GM23248 (cell line): ENCODE measurements at regions not wholly inside any gene's neighbourhood (a gene's known extent, or its start where the extent isn't known, plus 50 kb on each side); places are given as distances from the start of the nearest gene placed in this dataset.

Experiments
- DNase-seq: peaks from one replicate; pipeline ENCODE4 v3.0.0-alpha.2; 2015
- H2AFZ ChIP-seq: fragments of 200-600 bp; sonication (generic); 2 replicates; pipeline ENCODE4 v1.6.1; 2016; ENCODE audit warnings: antibody characterized with exemption
- H3F3A ChIP-seq: fragments of 200-600 bp; sonication (generic); 2 replicates; pipeline ENCODE4 v1.6.1; 2016; ENCODE audit warnings: mild to moderate bottlenecking, antibody characterized with exemption, mixed run types; ENCODE audit not compliant: insufficient read depth
- H3K27ac ChIP-seq: fragments of 200-600 bp; sonication (generic); 2 replicates; pipeline ENCODE4 v1.5.1; 2016; ENCODE audit warnings: mild to moderate bottlenecking
- H3K27me3 ChIP-seq: fragments of 200-600 bp; sonication (generic); replicated peaks from 2 replicates; pipeline ENCODE4 v1.6.1; 2016; ENCODE audit warnings: mild to moderate bottlenecking; ENCODE audit not compliant: insufficient read depth
- H3K36me3 ChIP-seq: fragments of 200-600 bp; sonication (generic); 2 replicates; pipeline ENCODE4 v1.6.1; 2016; ENCODE audit warnings: low read depth, mild to moderate bottlenecking
- H3K4me1 ChIP-seq: fragments of 200-600 bp; sonication (generic); 2 replicates; pipeline ENCODE4 v1.6.1; 2016; ENCODE audit warnings: mild to moderate bottlenecking; ENCODE audit not compliant: insufficient read depth
- H3K4me2 ChIP-seq: fragments of 200-600 bp; sonication (generic); one replicate; pipeline ENCODE4 v1.6.1; 2016; ENCODE audit warnings: mild to moderate bottlenecking; ENCODE audit not compliant: unreplicated experiment
- H3K4me3 ChIP-seq: fragments of 200-600 bp; sonication (generic); 2 replicates; pipeline ENCODE4 v1.5.1; 2016; ENCODE audit warnings: mild to moderate bottlenecking
- H3K79me2 ChIP-seq: fragments of 200-600 bp; sonication (generic); 2 replicates; pipeline ENCODE4 v1.6.1; 2016; ENCODE audit warnings: mild to moderate bottlenecking; ENCODE audit not compliant: insufficient read depth
- H3K9ac ChIP-seq: fragments of 200-600 bp; sonication (generic); 2 replicates; pipeline ENCODE4 v1.6.1; 2016; ENCODE audit warnings: mild to moderate bottlenecking
- H3K9me2 ChIP-seq: fragments of 200-600 bp; sonication (generic); 2 replicates; pipeline ENCODE4 v1.6.1; 2016; ENCODE audit warnings: mixed run types, mild to moderate bottlenecking, moderate library complexity; ENCODE audit not compliant: insufficient read depth
- H3K9me3 ChIP-seq: fragments of 200-600 bp; sonication (generic); one replicate; pipeline ENCODE4 v1.6.1; 2017; ENCODE audit warnings: low read depth
- H4K20me1 ChIP-seq: fragments of 200-600 bp; sonication (generic); 2 replicates; pipeline ENCODE4 v1.6.0; 2016; ENCODE audit not compliant: insufficient read depth
- EZH2 ChIP-seq: fragments of 200-600 bp; sonication (generic); IDR thresholded peaks from 2 replicates; pipeline ENCODE4 v1.6.1; 2018; ENCODE audit warnings: antibody characterized with exemption, mild to moderate bottlenecking; ENCODE audit not compliant: insufficient read depth, poor library complexity, severe bottlenecking
- EZH2phosphoT487 ChIP-seq: fragments of 200-600 bp; sonication (generic); IDR thresholded peaks from 2 replicates; pipeline ENCODE4 v1.6.1; 2018; ENCODE audit warnings: antibody characterized with exemption, moderate library complexity, mild to moderate bottlenecking, low read depth; ENCODE audit not compliant: insufficient read depth
- WGBS, 2 experiments: methylation state at CpG; one replicate each; pipeline ENCODE4 v1.1.6; 2015 to 2017; ENCODE audit warnings: low lambda C conversion rate in 2 of 2, low coverage in 1 of 2; ENCODE audit errors: missing lambda C conversion rate in 2 of 2; 5-methylcytosine and 5-hydroxymethylcytosine counted together
- in situ Hi-C: fragments of 300-500 bp; cut with MboI; formaldehyde crosslinking; loops from 2 replicates; pipeline ENCODE4 v1.15.0; 2020

DNA sequence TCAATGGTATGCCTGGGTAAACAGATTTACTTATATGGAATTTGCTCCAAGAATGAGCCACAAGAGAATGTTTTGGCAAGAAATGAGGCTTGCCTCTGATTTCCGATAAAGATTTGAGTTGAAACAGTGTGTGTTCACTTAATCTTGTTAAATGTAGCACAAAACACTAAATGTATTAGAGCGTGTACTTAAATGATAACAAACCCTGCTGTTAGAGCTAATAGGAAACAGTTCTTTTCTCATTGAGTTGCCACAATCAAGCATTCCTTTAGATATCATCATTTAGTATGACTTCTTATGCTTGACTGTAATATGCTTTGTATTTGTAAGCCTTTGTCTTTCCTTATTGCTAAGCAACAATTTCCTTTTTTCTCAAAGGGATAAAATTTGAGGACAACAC lies 353.6 kb upstream of the ZNF717 start:
- in situ Hi-C loops = no loop called here
- DNase-seq = peak; percentile 57
- TF ChIP-seq EZH2 (no peak), EZH2phosphoT487 (no peak)

DNA sequence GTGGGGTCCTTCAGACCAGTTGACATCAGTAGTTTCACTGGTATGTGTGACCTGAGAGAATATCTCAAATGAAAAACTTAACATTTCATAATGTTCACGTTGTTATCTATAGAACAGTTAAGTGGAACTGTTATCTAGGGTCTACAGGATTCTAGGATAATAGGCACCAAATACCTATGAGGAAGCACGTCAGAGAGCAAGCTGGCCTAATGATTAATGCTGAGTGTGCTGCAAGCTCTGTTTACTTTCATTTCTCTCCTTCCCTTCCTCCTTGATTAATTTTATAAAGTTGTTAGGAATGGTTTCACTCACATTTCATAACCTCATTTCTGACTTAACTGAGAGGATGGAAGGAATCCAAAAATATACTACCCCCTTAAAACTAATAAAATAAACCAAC lies 362.5 kb upstream of the ZNF717 start:
- Histone ChIP-seq H3K27ac (no peak overlapping the region), H3K79me2 (no peaks in the 10 kb centered on the region), H2AFZ (no peak overlapping the region), H3K27me3 (no peaks in the 10 kb centered on the region), H3K4me1 (no peaks in the 10 kb centered on the region), H3K36me3 (no peaks in the 10 kb centered on the region), H3K4me2 (no peak overlapping the region), H4K20me1 (no peaks in the 10 kb centered on the region), H3K9me3 (no peaks in the 10 kb centered on the region), H3K4me3 (no peak overlapping the region), H3K9me2 (no peaks in the 10 kb centered on the region), H3F3A (no peaks in the 10 kb centered on the region), H3K9ac (no peak overlapping the region)
- WGBS, 2 experiments = 72 to 78% methylated on average over 2 of the region's 2 CpGs
- no peak for DNase-seq
- in situ Hi-C loops = no loop called here
- TF ChIP-seq EZH2phosphoT487 (no peak), EZH2 (no peak)

More for the DNA sequence above, 353.6 kb upstream of the ZNF717 start:
- no peaks in the 10 kb centered on the region for H3K79me2 ChIP-seq
- H3K9me3 ChIP-seq = no peaks in the 10 kb centered on the region
- H3K9me2 ChIP-seq = no peaks in the 10 kb centered on the region
- no peaks in the 10 kb centered on the region for H3K36me3 ChIP-seq
- no peak overlapping the region for H3K27ac ChIP-seq
- no peaks in the 10 kb centered on the region for H3F3A ChIP-seq
- H3K4me3 ChIP-seq = no peak overlapping the region
- no peaks in the 10 kb centered on the region for H4K20me1 ChIP-seq
- H3K4me1 ChIP-seq = peaks cover 4% of the 10 kb centered on the region; the same call in 1 of the 2 replicates
- H3K27me3 ChIP-seq = no peaks in the 10 kb centered on the region
- H3K9ac ChIP-seq = no peak overlapping the region
- H2AFZ ChIP-seq = no peak overlapping the region
- no peak overlapping the region for H3K4me2 ChIP-seq
- 16 to 20% methylated on average over 2 of the region's 2 CpGs for WGBS, 2 experiments

DNA sequence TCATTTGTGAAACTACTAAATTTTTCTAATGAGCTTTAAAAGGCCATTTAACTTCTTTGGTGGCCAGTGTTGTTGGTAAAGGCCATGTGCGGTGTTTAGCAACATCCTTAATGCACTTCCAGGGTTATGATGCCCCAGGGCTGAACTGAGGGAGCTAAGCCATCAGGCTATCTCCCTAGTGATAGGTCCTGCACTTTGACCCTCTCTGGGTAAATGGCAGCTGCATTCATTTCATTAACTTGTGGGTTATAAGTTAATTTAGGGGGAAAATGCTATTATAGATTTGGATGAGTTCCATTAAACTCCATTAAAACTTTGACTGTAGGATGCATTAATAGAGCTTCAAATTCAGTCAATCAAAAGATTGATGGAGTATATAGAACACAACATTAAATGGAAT lies 366.7 kb upstream of the ZNF717 start:
- Histone ChIP-seq H3F3A (no peaks in the 10 kb centered on the region), H3K36me3 (no peaks in the 10 kb centered on the region), H4K20me1 (no peaks in the 10 kb centered on the region), H2AFZ (no peak overlapping the region), H3K27ac (no peak overlapping the region), H3K79me2 (no peaks in the 10 kb centered on the region), H3K9me3 (no peaks in the 10 kb centered on the region), H3K4me2 (no peak overlapping the region), H3K4me1 (no peaks in the 10 kb centered on the region), H3K9ac (no peak overlapping the region), H3K27me3 (no peaks in the 10 kb centered on the region), H3K4me3 (no peak overlapping the region), H3K9me2 (no peaks in the 10 kb centered on the region)
- no peak for TF ChIP-seq EZH2phosphoT487
- no peak for TF ChIP-seq EZH2
- DNase-seq = no peak
- in situ Hi-C loops = no loop called here
- 30 to 35% methylated on average over 1 of the region's 1 CpG for WGBS, 2 experiments

DNA sequence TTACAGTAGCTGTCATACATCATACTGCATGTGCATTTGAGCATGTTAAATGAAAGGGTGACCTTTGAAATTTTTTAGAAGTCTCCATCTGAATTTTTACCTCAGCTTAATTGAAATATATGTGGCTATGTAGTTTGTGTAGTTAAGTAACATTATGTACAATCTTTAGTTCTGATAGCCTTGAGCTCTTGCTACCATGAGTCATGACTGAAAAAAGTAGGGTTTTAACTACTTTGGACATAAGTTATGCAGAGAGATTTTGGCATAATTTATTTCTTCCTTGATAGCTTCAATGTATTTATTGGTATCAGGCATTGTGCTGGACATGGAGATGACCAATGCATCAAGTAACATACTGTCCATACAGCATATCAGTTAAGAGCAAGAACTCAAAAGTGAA lies 376.5 kb upstream of the ZNF717 start:
- H3F3A ChIP-seq = no peaks in the 10 kb centered on the region
- no peaks in the 10 kb centered on the region for H3K79me2 ChIP-seq
- no peaks in the 10 kb centered on the region for H3K4me1 ChIP-seq
- no peaks in the 10 kb centered on the region for H4K20me1 ChIP-seq
- no peak for TF ChIP-seq EZH2phosphoT487
- no peak for TF ChIP-seq EZH2
- no peaks in the 10 kb centered on the region for H3K9me3 ChIP-seq
- in situ Hi-C loops = no loop called here
- H3K4me3 ChIP-seq = no peak overlapping the region
- H2AFZ ChIP-seq = no peak overlapping the region
- no peaks in the 10 kb centered on the region for H3K27me3 ChIP-seq
- no peak overlapping the region for H3K9ac ChIP-seq
- no peak overlapping the region for H3K4me2 ChIP-seq
- no peaks in the 10 kb centered on the region for H3K9me2 ChIP-seq
- no peaks in the 10 kb centered on the region for H3K36me3 ChIP-seq
- DNase-seq = no peak
- no peak overlapping the region for H3K27ac ChIP-seq

DNA sequence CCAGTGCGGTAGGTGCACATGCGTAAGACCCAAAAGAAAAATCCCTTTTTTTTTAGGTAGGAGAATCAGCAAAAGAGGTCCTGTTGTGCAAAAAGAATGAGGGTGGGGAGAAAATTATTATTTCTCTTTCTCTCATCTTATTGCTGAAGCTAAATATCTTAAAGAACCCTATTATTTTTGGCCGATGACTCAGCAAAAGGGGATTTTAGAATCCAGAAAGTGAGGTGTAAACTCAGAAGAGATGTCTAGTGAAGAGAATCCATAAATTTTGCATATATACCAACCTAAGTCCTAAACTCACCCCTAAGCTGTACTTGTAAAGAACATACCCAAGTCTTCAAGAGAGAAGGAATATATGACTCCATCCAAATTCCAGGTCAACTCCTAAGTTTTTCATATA lies 386.3 kb upstream of the ZNF717 start:
- 64 to 65% methylated on average over 3 of the region's 3 CpGs for WGBS, 2 experiments

More for the DNA sequence above, 386.3 kb upstream of the ZNF717 start:
- H3K4me2 ChIP-seq = no peak overlapping the region
- TF ChIP-seq EZH2phosphoT487 (no peak), EZH2 (no peak)
- in situ Hi-C loops = no loop called here
- H2AFZ ChIP-seq = no peak overlapping the region
- H3K27me3 ChIP-seq = no peaks in the 10 kb centered on the region
- H3F3A ChIP-seq = no peaks in the 10 kb centered on the region
- H3K79me2 ChIP-seq = no peaks in the 10 kb centered on the region
- no peak overlapping the region for H3K4me3 ChIP-seq
- no peaks in the 10 kb centered on the region for H3K36me3 ChIP-seq
- H3K9me2 ChIP-seq = no peaks in the 10 kb centered on the region
- H3K4me1 ChIP-seq = no peaks in the 10 kb centered on the region
- no peaks in the 10 kb centered on the region for H4K20me1 ChIP-seq
- no peak overlapping the region for H3K27ac ChIP-seq
- H3K9me3 ChIP-seq = no peaks in the 10 kb centered on the region
- DNase-seq = no peak
- H3K9ac ChIP-seq = no peak overlapping the region
